ENCODE measurements at regions not wholly inside any gene's neighbourhood (a gene's known extent, or its start where the extent isn't known, plus 50 kb on each side); places are given as distances from the start of the nearest gene placed in this dataset.

DNA sequence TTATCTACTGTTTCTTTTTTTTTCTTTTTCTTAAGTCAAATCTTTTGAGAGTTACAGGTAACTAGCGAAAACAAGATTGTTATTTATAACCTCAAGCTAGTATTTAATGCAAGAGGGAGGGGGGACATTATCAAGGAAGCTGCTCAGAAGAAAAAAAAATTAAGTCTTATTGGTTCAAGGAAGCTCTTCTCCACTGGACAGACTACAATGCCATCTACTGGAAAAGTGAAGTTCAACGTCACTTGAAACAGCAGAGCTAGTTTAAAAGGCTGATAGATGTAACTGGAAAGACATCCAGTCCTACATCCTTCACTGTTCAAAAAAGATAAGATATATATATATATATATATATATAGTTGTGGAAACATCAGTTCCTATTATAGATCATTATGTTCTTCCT is 418.0 kb upstream of the PSMD7 start:
- peak; percentile 36 for DNase-seq

DNA sequence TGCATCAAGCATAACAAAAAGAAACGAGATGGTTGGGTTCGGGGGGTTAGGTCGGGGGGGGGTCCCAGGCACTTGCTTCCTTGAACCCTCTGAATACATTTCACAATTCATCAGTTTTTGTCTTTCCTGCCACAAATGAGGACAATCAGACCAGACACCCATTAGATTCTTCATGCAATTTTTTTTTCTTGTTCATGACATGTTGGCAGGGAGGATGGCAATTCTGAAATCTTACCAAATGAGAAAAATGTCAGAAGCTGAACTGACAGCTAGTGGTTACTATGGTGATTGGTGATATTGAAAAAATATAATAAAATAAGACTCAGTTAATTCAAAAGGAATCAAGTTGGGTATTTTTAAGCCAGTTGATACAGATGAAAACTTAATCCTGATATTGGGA is 419.5 kb upstream of the PSMD7 start:
- DNase-seq = no peak

DNA sequence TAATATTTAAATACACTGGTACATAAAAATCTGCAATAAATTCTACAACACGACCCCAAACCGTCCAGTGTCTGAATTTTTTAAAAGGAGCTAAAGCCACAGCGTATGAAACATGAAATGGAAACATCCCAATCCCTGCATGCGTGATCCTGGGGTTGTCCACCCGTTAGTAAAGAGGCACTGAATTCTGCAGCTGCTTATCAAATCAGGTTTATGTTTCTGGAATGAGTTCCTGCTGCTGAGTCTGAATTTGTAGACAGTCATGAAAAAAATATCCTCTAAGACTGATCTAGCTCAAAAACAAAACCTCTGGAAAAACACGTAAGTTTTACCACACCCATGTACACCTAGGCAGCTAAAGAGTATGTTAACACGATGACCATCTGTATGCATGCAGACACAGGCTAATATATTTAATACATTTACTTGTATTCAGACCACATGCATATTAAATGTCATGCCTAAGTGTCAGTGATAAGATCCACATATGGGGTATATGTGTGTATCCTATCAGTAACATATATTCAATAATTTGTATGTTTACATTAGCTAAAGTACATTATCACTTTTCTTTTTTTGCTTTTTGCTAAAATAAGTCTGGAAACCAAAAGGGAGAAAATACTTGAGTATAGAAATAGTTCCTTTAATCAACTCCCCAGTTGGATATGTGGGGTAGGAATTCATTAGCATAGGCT is 420.5 kb upstream of the PSMD7 start:
- DNase-seq = no peak

- no peak for DNase-seq
Measured at GRCh38 chr16:73874324-73874723, 422.3 kb upstream of the PSMD7 start.

GRCh38 chr16:73873643-73874042 is 423.0 kb upstream of the PSMD7 start:
- no peak for DNase-seq

- no peak for DNase-seq
Measured at GRCh38 chr16:73872856-73873255, 423.8 kb upstream of the PSMD7 start.

DNA sequence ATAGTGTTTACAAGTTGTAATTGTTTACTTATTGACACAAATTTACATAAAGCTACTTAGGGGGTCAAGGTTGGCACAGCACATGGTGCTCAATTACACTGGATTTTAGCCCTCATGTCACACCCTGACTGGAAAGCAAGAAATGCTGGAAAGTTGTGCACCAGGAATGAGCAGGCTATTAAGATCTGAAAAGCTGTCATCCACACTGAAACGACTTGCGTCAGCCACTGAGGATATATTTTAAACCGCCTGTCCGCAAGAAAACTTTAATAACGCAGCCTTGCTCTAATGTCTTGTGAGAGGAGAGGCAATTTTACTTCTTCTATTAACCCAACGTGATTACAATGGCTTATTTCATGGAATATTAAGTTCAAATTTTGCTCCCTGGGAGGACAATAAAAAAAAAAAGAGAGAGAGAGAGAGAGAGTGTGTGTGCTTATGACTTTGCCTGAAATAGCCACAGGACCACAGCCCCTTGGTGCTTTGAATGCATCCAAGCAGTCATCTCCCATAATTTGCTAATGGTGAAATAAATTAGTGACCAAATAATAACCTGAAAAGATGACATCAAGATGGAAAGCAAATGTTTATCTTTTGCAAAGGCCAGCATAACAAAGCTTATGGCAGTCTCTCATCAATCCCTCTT is 425.4 kb upstream of the PSMD7 start:
- DNase-seq = no peak

DNA sequence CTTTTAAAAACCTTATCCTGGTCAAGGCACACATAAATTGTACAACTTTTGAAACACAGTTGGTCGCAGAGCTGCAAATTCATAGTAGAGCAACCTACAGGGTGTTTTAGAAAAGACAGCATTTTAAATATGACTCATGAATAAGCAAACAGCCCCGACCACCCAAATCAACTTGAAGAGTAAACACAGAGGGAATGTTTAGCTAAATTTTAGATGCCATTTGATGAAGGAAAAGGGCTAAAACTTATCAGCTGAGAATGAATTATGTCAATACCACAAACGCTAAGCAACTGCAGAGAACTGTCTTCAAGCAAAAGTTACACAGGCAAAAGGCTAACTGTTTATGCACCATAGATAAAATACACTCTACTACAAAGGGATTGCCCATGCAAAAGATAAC is 427.5 kb upstream of the PSMD7 start:
- DNase-seq = no peak

- no peak for DNase-seq
Measured at GRCh38 chr16:73864868-73865267, 431.7 kb upstream of the PSMD7 start.

DNA sequence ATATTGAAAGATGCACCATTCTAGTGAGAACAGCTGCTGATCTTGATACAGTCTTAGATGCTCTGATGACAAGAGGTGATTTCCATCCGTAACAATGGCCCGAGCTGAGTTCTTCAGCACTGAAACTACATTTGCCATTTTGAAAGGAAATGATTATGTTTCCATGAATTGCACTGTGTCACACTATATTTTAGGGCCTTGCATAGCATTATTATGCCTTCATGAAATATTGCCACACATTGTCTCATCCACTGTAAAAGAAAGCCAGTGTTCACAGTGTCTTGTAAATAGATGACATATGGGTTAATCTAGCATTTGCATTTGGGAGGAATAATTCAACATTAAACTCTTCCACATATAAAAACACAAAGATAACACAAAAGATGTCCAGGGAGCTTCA is 438.3 kb upstream of the PSMD7 start:
- no peak for DNase-seq

- no peak for DNase-seq
Measured at GRCh38 chr16:73853968-73854367, 442.6 kb upstream of the PSMD7 start.

DNA sequence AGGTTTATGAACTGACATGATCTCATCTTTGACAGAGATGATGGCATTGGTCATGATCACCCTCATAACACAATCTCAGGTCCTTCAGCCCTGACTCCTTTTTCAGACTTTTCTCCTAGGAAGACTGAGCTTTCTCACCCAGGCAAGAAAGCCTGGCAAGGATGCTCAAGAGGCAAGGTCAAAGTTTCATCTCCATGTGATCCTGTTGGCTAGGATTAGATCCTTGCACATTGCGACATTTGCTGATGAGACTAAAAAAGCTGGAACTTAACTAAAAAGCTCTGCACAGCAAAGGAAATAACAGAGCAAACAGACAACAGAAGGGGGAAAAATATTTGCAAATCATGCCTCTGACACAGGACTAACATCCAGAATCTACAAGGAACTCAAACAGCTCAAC is 444.1 kb upstream of the PSMD7 start:
- no peak for DNase-seq

- no peak for DNase-seq
Measured at GRCh38 chr16:73848993-73849392, 447.6 kb upstream of the PSMD7 start.

- no peak for DNase-seq
Measured at GRCh38 chr16:73847090-73847489, 449.5 kb upstream of the PSMD7 start.

DNA sequence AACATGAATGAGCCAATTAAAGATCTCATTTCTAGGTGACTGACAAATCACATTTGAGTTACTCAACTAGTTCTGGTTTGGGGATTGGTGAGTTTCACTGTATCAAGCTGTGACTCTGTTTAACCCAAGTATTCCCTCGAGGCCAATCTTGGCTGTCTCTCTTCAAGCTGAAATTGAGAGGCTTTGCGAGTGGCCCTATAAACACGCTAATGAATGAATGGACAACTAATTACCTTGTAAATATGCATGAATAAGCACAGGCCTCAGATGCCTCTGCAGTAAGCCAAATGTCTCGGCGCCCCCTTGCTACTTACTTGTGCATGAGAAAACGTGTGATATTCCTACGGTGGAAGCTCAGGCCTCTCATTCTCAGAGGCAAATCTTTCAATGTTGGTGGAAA is 450.3 kb upstream of the PSMD7 start:
- DNase-seq = no peak

- DNase-seq = no peak
Measured at GRCh38 chr16:73846007-73846330, 450.6 kb upstream of the PSMD7 start.

DNA sequence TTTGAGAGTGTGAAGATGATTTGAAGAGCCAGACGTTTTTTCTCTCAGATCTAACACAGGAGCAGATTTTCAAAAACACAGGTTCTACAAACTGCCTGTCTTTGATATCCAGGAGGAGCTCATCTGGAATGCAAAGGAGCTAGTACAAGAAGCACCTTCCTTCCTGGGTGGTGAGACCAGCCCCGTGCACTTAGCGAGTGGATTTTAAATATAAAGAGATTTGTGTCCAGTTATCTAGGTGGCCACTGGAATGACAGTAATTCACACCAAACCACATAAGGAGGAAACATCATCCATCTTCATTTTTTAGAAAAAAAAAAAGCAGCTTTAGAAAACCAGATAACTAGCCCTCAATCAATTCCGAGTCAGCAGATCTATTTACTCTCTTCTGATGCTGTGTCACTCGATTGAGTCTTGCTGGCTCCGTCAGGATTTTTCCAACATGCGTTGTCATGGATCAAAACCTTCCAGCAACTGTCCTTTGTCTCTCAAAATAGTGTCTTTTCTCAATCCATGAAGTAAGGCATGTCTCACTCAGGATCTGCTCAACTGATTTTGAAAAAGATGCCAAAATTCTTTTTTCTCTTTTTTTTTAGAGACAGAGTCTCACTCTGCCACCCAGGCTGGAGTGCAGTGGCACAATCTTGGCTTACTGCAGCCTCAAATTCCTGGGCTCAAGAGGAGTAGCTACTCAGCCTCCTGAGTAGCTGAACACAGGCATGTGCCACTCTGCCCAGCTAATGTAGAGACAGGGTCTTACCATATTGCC is 451.2 kb upstream of the PSMD7 start:
- no peak for DNase-seq

- no peak for DNase-seq
Measured at GRCh38 chr16:73840728-73841127, 455.9 kb upstream of the PSMD7 start.

- DNase-seq = no peak
Measured at GRCh38 chr16:73831220-73831619, 465.4 kb upstream of the PSMD7 start.

DNA sequence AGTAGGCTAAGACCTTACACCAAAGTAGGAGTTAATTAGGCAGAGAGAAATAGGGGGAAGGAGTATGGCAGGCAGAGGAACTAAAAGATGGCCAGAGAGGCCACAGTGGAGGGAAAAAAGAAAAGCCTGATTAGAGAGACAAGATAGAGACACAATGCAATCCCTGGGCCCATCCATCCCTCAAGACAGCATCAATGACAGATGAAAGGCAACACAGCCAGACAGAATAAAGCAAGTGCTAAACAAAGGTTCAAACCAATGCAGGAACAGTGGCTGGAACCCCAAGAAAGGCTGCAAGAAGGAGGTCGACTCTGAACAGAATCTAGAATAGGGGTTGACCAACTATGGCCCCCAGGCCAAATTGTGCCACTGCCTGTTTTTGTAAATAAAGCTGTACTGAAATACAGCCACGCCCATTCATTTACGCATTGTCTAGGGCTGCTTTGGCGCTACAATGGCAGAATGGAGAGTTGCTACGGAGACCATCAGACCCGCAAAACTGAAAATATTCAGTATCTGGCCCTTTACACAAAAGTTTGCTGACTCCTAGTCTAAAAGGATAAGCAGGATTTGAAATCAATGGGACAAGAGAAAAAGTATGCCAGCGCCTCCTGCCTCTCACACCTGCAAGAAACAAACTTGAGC is 473.3 kb upstream of the PSMD7 start:
- DNase-seq = peak; percentile 11

- DNase-seq = no peak
Measured at GRCh38 chr16:73817526-73818324, 478.9 kb upstream of the PSMD7 start.

DNA sequence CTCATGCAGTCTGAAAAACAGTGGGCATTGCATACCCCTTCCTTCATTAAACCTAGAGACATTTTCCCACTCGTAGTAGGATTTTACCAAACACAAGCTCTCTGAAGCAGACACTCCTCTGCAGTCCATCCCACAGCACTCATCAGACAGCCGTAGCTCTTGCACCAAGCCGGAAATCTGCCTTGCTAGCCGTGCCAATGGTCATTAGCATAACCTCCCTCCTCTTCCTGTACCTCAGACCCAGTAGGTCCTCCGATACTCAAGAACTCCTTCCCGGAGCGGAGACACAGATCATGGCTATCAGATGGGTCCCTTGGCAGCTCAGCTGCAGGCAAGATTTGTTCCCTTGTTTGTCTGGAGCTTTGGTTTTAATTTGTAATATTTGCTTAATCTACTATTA is 483.1 kb upstream of the PSMD7 start:
- DNase-seq = no peak

GRCh38 chr16:73804456-73804855 is 492.2 kb upstream of the PSMD7 start:
- DNase-seq = no peak
